Stimulated activated CD8-positive, alpha-beta memory T cell treated with anti-CD3 and anti-CD28 coated beads, Interleukin-12 subunit alpha, Interleukin-12 subunit beta, amount 100 ng/mL, for 4 hours (primary cell): ENCODE measurements at regions not wholly inside any gene's neighbourhood (a gene's known extent, or its start where the extent isn't known, plus 50 kb on each side); places are given as distances from the start of the nearest gene placed in this dataset.

Source experiments
- DNase-seq: peaks from one replicate; pipeline ENCODE4 v3.0.0-alpha.2; 2020; ENCODE audit warnings: low read depth

GRCh38 chr6:140108167-140108566 is 733.7 kb upstream of the CITED2 start:
- DNase-seq: no peak

GRCh38 chr6:140107216-140107615 is 732.8 kb upstream of the CITED2 start:
- no peak for DNase-seq

- DNase-seq: no peak
These were observed 731.4 kb upstream of the CITED2 start for GRCh38 chr6:140105857-140106256.

- no peak for DNase-seq
These were observed 730.8 kb upstream of the CITED2 start for GRCh38 chr6:140105241-140105640.

GRCh38 chr6:140101818-140102217 is 727.4 kb upstream of the CITED2 start:
- DNase-seq: no peak

GRCh38 chr6:140101367-140101766 is 726.9 kb upstream of the CITED2 start:
- no peak for DNase-seq

GRCh38 chr6:140095532-140095931 is 721.1 kb upstream of the CITED2 start:
- DNase-seq: no peak

- no peak for DNase-seq
These were observed 717.4 kb upstream of the CITED2 start for GRCh38 chr6:140091895-140092294.

GRCh38 chr6:140090871-140091270 is 716.4 kb upstream of the CITED2 start:
- no peak for DNase-seq

- DNase-seq: no peak
These were observed 708.9 kb upstream of the CITED2 start for GRCh38 chr6:140083375-140083774.

GRCh38 chr6:140082867-140083297 is 708.4 kb upstream of the CITED2 start:
- DNase-seq: no peak

- no peak for DNase-seq
These were observed 704.9 kb upstream of the CITED2 start for GRCh38 chr6:140079328-140079727.

GRCh38 chr6:140078561-140079125 is 704.2 kb upstream of the CITED2 start:
- no peak for DNase-seq

GRCh38 chr6:140077827-140078560 is 703.5 kb upstream of the CITED2 start:
- DNase-seq: no peak

- no peak for DNase-seq
These were observed 701.7 kb upstream of the CITED2 start for GRCh38 chr6:140076105-140076504.

- no peak for DNase-seq
These were observed 699.0 kb upstream of the CITED2 start for GRCh38 chr6:140073456-140073855.

GRCh38 chr6:140071601-140072062 is 697.2 kb upstream of the CITED2 start:
- no peak for DNase-seq

GRCh38 chr6:140070846-140071473 is 696.5 kb upstream of the CITED2 start:
- DNase-seq: no peak

GRCh38 chr6:140069576-140069975 is 695.1 kb upstream of the CITED2 start:
- no peak for DNase-seq

GRCh38 chr6:140068801-140069200 is 694.4 kb upstream of the CITED2 start:
- DNase-seq: no peak

- DNase-seq: no peak
These were observed 689.9 kb upstream of the CITED2 start for GRCh38 chr6:140064366-140064765.

- DNase-seq: no peak
These were observed 688.6 kb upstream of the CITED2 start for GRCh38 chr6:140063021-140063399.
